ENCODE measurements at regions not wholly inside any gene's neighbourhood (a gene's known extent, or its start where the extent isn't known, plus 50 kb on each side); places are given as distances from the start of the nearest gene placed in this dataset.

GRCh38 chr15:93608643-93609148, 519.7 kb upstream of the RGMA start:
- FAIRE-seq (no peak), DNase-seq (ENCODE audit: insufficient read length, low spot score) (no peak)

GRCh38 chr15:93603550-93603949, 514.5 kb upstream of the RGMA start:
- DNase-seq (ENCODE audit: insufficient read length, low spot score) (no peak), FAIRE-seq (no peak)

GRCh38 chr15:93587059-93587521, 498.1 kb upstream of the RGMA start:
- DNase-seq (ENCODE audit: insufficient read length, low spot score): no peak
- no peak for FAIRE-seq

GRCh38 chr15:93585012-93585411, 496.0 kb upstream of the RGMA start:
- DNase-seq (ENCODE audit: insufficient read length, low spot score) (no peak), FAIRE-seq (no peak)

GRCh38 chr15:93583968-93584367, 495.0 kb upstream of the RGMA start:
- FAIRE-seq: no peak

GRCh38 chr15:93583552-93583951, 494.5 kb upstream of the RGMA start:
- no peak for FAIRE-seq
- DNase-seq (ENCODE audit: insufficient read length, low spot score): no peak

More at GRCh38 chr15:93583968-93584367, 495.0 kb upstream of the RGMA start:
- DNase-seq (ENCODE audit: insufficient read length, low spot score): no peak

- FAIRE-seq (no peak), DNase-seq (ENCODE audit: insufficient read length, low spot score) (no peak)
Measured at GRCh38 chr15:93570527-93570926, 481.5 kb upstream of the RGMA start.

- DNase-seq (ENCODE audit: insufficient read length, low spot score) (no peak), FAIRE-seq (no peak)
Measured at GRCh38 chr15:93566762-93567161, 477.8 kb upstream of the RGMA start.

GRCh38 chr15:93565201-93565600, 476.2 kb upstream of the RGMA start:
- no peak for FAIRE-seq
- DNase-seq (ENCODE audit: insufficient read length, low spot score): no peak

GRCh38 chr15:93563218-93563617, 474.2 kb upstream of the RGMA start:
- DNase-seq (ENCODE audit: insufficient read length, low spot score) (no peak), FAIRE-seq (no peak)

GRCh38 chr15:93562395-93563123, 473.5 kb upstream of the RGMA start:
- FAIRE-seq (no peak), DNase-seq (ENCODE audit: insufficient read length, low spot score) (no peak)

- FAIRE-seq (no peak), DNase-seq (ENCODE audit: insufficient read length, low spot score) (no peak)
Measured at GRCh38 chr15:93557696-93558095, 468.7 kb upstream of the RGMA start.

GRCh38 chr15:93553167-93553935, 464.3 kb upstream of the RGMA start:
- DNase-seq (ENCODE audit: insufficient read length, low spot score) (no peak), FAIRE-seq (no peak)

- no peak for FAIRE-seq
- no peak for DNase-seq (ENCODE audit: insufficient read length, low spot score)
Measured at GRCh38 chr15:93543093-93543492, 454.1 kb upstream of the RGMA start.

- DNase-seq (ENCODE audit: insufficient read length, low spot score) (no peak), FAIRE-seq (no peak)
Measured at GRCh38 chr15:93527374-93528050, 438.5 kb upstream of the RGMA start.

GRCh38 chr15:93524432-93524831, 435.4 kb upstream of the RGMA start:
- no peak for DNase-seq (ENCODE audit: insufficient read length, low spot score)
- no peak for FAIRE-seq

GRCh38 chr15:93523481-93523880, 434.5 kb upstream of the RGMA start:
- FAIRE-seq (no peak), DNase-seq (ENCODE audit: insufficient read length, low spot score) (no peak)

- FAIRE-seq (no peak), DNase-seq (ENCODE audit: insufficient read length, low spot score) (no peak)
Measured at GRCh38 chr15:93520206-93520605, 431.2 kb upstream of the RGMA start.

GRCh38 chr15:93519599-93519998, 430.6 kb upstream of the RGMA start:
- FAIRE-seq: no peak
- DNase-seq (ENCODE audit: insufficient read length, low spot score): no peak

- DNase-seq (ENCODE audit: insufficient read length, low spot score) (no peak), FAIRE-seq (no peak)
Measured at GRCh38 chr15:93517176-93517575, 428.2 kb upstream of the RGMA start.
